H9 (cell line): ENCODE measurements at regions not wholly inside any gene's neighbourhood (a gene's known extent, or its start where the extent isn't known, plus 50 kb on each side); places are given as distances from the start of the nearest gene placed in this dataset.

Experiments
- DNase-seq: peaks from one replicate; pipeline ENCODE4 v3.0.0-alpha.2; 2017
- H2AFZ ChIP-seq: one replicate; pipeline ENCODE4 v1.6.1; 2013; ENCODE audit warnings: mild to moderate bottlenecking, low read length, control low read depth, moderate library complexity
- H2AK5ac ChIP-seq: 2 replicates; pipeline ENCODE4 v1.6.1; 2013; ENCODE audit warnings: low read length, control low read depth, mixed read lengths; ENCODE audit not compliant: insufficient read length
- H2BK120ac ChIP-seq: one replicate; pipeline ENCODE4 v1.6.1; 2013; ENCODE audit warnings: low read depth, mild to moderate bottlenecking, low read length, control low read depth, inconsistent platforms; ENCODE audit not compliant: poor library complexity, severe bottlenecking
- H2BK12ac ChIP-seq: 2 replicates; pipeline ENCODE4 v1.6.1; 2013; ENCODE audit warnings: low read length, control low read depth, mixed read lengths, low read depth; ENCODE audit not compliant: insufficient read length
- H2BK15ac ChIP-seq: 2 replicates; pipeline ENCODE4 v1.6.1; 2013; ENCODE audit warnings: low read depth, low read length, control low read depth
- H2BK20ac ChIP-seq: one replicate; pipeline ENCODE4 v1.6.1; 2013; ENCODE audit warnings: low read depth, mild to moderate bottlenecking, low read length, control low read depth, inconsistent platforms; ENCODE audit not compliant: poor library complexity, severe bottlenecking
- H2BK5ac ChIP-seq: 2 replicates; pipeline ENCODE4 v1.6.1; 2013; ENCODE audit warnings: low read length, control low read depth, mixed read lengths; ENCODE audit not compliant: insufficient read length
- H3K14ac ChIP-seq: 2 replicates; pipeline ENCODE4 v1.6.1; 2013; ENCODE audit warnings: low read length, control low read depth; ENCODE audit not compliant: insufficient read depth
- H3K18ac ChIP-seq: 2 replicates; pipeline ENCODE4 v1.6.1; 2013; ENCODE audit warnings: low read depth, mild to moderate bottlenecking, mixed read lengths, low read length, control low read depth; ENCODE audit not compliant: insufficient read length
- H3K23ac ChIP-seq: 2 replicates; pipeline ENCODE4 v1.6.1; 2013; ENCODE audit warnings: low read length, control low read depth, mixed read lengths, low read depth; ENCODE audit not compliant: insufficient read length
- H3K23me2 ChIP-seq: 2 replicates; pipeline ENCODE4 v1.6.1; 2013; ENCODE audit warnings: low read depth, mild to moderate bottlenecking, mixed read lengths, low read length, control low read depth; ENCODE audit not compliant: insufficient read length, poor library complexity, severe bottlenecking
- H3K27ac ChIP-seq: 2 replicates; pipeline ENCODE4 v1.5.1; 2013; ENCODE audit warnings: low read length, control low read depth, mixed read lengths, low read depth; ENCODE audit not compliant: insufficient read length
- H3K27me3 ChIP-seq: 2 replicates; pipeline ENCODE4 v1.6.1; 2013; ENCODE audit warnings: low read length, control low read depth, inconsistent platforms; ENCODE audit not compliant: insufficient read depth
- H3K4ac ChIP-seq: 2 replicates; pipeline ENCODE4 v1.6.1; 2013; ENCODE audit warnings: low read depth, mild to moderate bottlenecking, control low read depth, inconsistent platforms, low read length, moderate library complexity
- H3K4me1 ChIP-seq: 2 replicates; pipeline ENCODE4 v1.6.1; 2013; ENCODE audit warnings: low read length, control low read depth, inconsistent platforms; ENCODE audit not compliant: insufficient read depth
- H3K4me2 ChIP-seq: 2 replicates; pipeline ENCODE4 v1.6.1; 2013; ENCODE audit warnings: low read length, control low read depth, mixed read lengths; ENCODE audit not compliant: insufficient read length, insufficient read depth
- H3K56ac ChIP-seq: 2 replicates; pipeline ENCODE4 v1.6.1; 2013; ENCODE audit warnings: low read depth, mild to moderate bottlenecking, mixed read lengths, low read length, control low read depth; ENCODE audit not compliant: insufficient read length
- H3K79me1 ChIP-seq: 2 replicates; pipeline ENCODE4 v1.6.1; 2013; ENCODE audit warnings: low read depth, mild to moderate bottlenecking, moderate library complexity, low read length, control low read depth, inconsistent platforms; ENCODE audit not compliant: insufficient read depth, poor library complexity, severe bottlenecking
- H3K79me2 ChIP-seq: 2 replicates; pipeline ENCODE4 v1.6.1; 2013; ENCODE audit warnings: low read length, control low read depth, inconsistent platforms; ENCODE audit not compliant: insufficient read depth
- H3K9ac ChIP-seq: 2 replicates; pipeline ENCODE4 v1.6.1; 2013; ENCODE audit warnings: low read length, control low read depth, mixed read lengths; ENCODE audit not compliant: insufficient read length; ENCODE audit errors: extremely low read depth
- H3K9me3 ChIP-seq: one replicate; pipeline ENCODE4 v1.6.1; 2013; ENCODE audit warnings: low read depth, low read length, inconsistent platforms; ENCODE audit not compliant: control insufficient read depth
- H3T11ph ChIP-seq: one replicate; pipeline ENCODE4 v1.6.1; 2013; ENCODE audit warnings: mild to moderate bottlenecking, low read length, control low read depth, inconsistent platforms
- H4K20me1 ChIP-seq: one replicate; pipeline ENCODE4 v1.6.1; 2013; ENCODE audit not compliant: control insufficient read depth, insufficient read length, insufficient read depth
- H4K5ac ChIP-seq: 2 replicates; pipeline ENCODE4 v1.6.1; 2013; ENCODE audit warnings: low read depth, mild to moderate bottlenecking, mixed read lengths, low read length, control low read depth; ENCODE audit not compliant: insufficient read length
- H4K8ac ChIP-seq: replicated peaks from 2 replicates; pipeline ENCODE4 v1.6.1; 2013; ENCODE audit warnings: low read length, control low read depth, mixed read lengths, low read depth; ENCODE audit not compliant: insufficient read length
- H4K91ac ChIP-seq: 2 replicates; pipeline ENCODE4 v1.6.1; 2013; ENCODE audit warnings: low read depth, mild to moderate bottlenecking, moderate library complexity, mixed read lengths, low read length, control low read depth; ENCODE audit not compliant: insufficient read length
- H3K27ac Mint-ChIP-seq, 3 experiments: 2 replicates in 2 of 3; 3 replicates in 1 of 3; pipeline ENCODE4 v1.8.0; 2020 to 2021; ENCODE audit warnings: mixed read lengths in 3 of 3, mild to moderate bottlenecking in 1 of 3, moderate library complexity in 1 of 3
- H3K27me3 Mint-ChIP-seq: 2 replicates; pipeline ENCODE4 v1.8.0; 2021; ENCODE audit warnings: low read depth, mild to moderate bottlenecking, moderate library complexity, mixed read lengths
- H3K36me3 Mint-ChIP-seq, 3 experiments: 2 replicates in 2 of 3; 3 replicates in 1 of 3; pipeline ENCODE4 v1.8.0; 2020 to 2021; ENCODE audit warnings: low read depth in 3 of 3, mixed read lengths in 3 of 3; ENCODE audit not compliant: insufficient read depth in 1 of 3
- H3K4me1 Mint-ChIP-seq, 2 experiments: 2 replicates each; pipeline ENCODE4 v1.8.0; 2020; ENCODE audit warnings: mixed read lengths in 2 of 2
- H3K4me3 Mint-ChIP-seq, 2 experiments: 2 replicates in 1 of 2; 3 replicates in 1 of 2; pipeline ENCODE4 v1.8.0; 2020 to 2021; ENCODE audit warnings: mild to moderate bottlenecking in 2 of 2, mixed read lengths in 2 of 2, moderate library complexity in 1 of 2
- H3K9me3 Mint-ChIP-seq, 2 experiments: 2 replicates in 1 of 2; 3 replicates in 1 of 2; pipeline ENCODE4 v1.8.0; 2020; ENCODE audit warnings: mild to moderate bottlenecking in 2 of 2, mixed read lengths in 2 of 2, moderate library complexity in 1 of 2
- WGBS: extraction: QIAGEN DNeasy Blood & Tissue Kit; methylation state at CpG from one replicate; pipeline ENCODE4 v1.1.7; 2013; ENCODE audit warnings: missing lambda C conversion rate, low lambda C conversion rate, mixed read lengths; ENCODE audit not compliant: insufficient read length; ENCODE audit errors: extremely low coverage; 5-methylcytosine and 5-hydroxymethylcytosine counted together
- TF ChIP-seq, protein P1 (sequence below): fragments of 200-600 bp; sonication (generic); conservative IDR thresholded peaks from 3 replicates; pipeline ENCODE4 v1.8.0; 2021; ENCODE audit warnings: antibody characterized with exemption, mild to moderate bottlenecking

GRCh38 chr16:86126891-86127290 lies 227.9 kb downstream of the IRF8 start:
- Histone ChIP-seq H2BK20ac (no peak overlapping the region), H2AFZ (no peak overlapping the region), H3K56ac (no peak overlapping the region), H3K79me2 (no peaks in the 10 kb centered on the region), H3K4me1 (no peaks in the 10 kb centered on the region; the same call in 1 of the 2 replicates), H3K27ac (no peak overlapping the region), H3K79me1 (no peaks in the 10 kb centered on the region), H3K23ac (no peak overlapping the region), H3K4ac (no peak overlapping the region), H3K9ac (no peak overlapping the region), H3K27me3 (no peaks in the 10 kb centered on the region), H4K5ac (no peak overlapping the region), H4K91ac (no peak overlapping the region), H3K23me2 (no peaks in the 10 kb centered on the region), H3K14ac (no peak overlapping the region), H2AK5ac (no peak overlapping the region), H2BK120ac (no peak overlapping the region), H3T11ph (no peak overlapping the region), H2BK12ac (no peak overlapping the region), H4K20me1 (peaks cover 3% of the 10 kb centered on the region), H2BK5ac (no peak overlapping the region), H2BK15ac (no peak overlapping the region), H4K8ac (no peak overlapping the region), H3K18ac (no peak overlapping the region), H3K9me3 (no peaks in the 10 kb centered on the region), H3K4me2 (no peak overlapping the region)
- Mint-ChIP-seq H3K27ac (no peak overlapping the region), H3K36me3 (no peaks in the 10 kb centered on the region), H3K27me3 (peaks cover 13% of the 10 kb centered on the region), H3K9me3 (no peaks in the 10 kb centered on the region), H3K4me1 (peaks cover 4 to 12% of the 10 kb centered on the region in 2 experiments), H3K4me3 (no peak overlapping the region)
- no peak for DNase-seq
- no CpG with 5 or more reads among the region's 12 CpGs for WGBS
- TF ChIP-seq, protein P1, sequence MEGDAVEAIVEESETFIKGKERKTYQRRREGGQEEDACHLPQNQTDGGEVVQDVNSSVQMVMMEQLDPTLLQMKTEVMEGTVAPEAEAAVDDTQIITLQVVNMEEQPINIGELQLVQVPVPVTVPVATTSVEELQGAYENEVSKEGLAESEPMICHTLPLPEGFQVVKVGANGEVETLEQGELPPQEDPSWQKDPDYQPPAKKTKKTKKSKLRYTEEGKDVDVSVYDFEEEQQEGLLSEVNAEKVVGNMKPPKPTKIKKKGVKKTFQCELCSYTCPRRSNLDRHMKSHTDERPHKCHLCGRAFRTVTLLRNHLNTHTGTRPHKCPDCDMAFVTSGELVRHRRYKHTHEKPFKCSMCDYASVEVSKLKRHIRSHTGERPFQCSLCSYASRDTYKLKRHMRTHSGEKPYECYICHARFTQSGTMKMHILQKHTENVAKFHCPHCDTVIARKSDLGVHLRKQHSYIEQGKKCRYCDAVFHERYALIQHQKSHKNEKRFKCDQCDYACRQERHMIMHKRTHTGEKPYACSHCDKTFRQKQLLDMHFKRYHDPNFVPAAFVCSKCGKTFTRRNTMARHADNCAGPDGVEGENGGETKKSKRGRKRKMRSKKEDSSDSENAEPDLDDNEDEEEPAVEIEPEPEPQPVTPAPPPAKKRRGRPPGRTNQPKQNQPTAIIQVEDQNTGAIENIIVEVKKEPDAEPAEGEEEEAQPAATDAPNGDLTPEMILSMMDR, result no peak
